ENCODE measurements at regions not wholly inside any gene's neighbourhood (a gene's known extent, or its start where the extent isn't known, plus 50 kb on each side); places are given as distances from the start of the nearest gene placed in this dataset.

GRCh38 chr5:108659531-108659930 is 88.2 kb upstream of the FER start:
- H3K27me3 ChIP-seq (ENCODE audit: insufficient read depth, low read length) = no peaks in the 10 kb centered on the region
- no peaks in the 10 kb centered on the region for H3K27me3 Mint-ChIP-seq (ENCODE audit: low read depth, unreplicated experiment)
- no peaks in the 10 kb centered on the region for H3K79me2 ChIP-seq (ENCODE audit: insufficient read depth, low read length)
- H3K36me3 ChIP-seq (ENCODE audit: insufficient read depth, low read length) = no peaks in the 10 kb centered on the region
- no peaks in the 10 kb centered on the region for H3K9me3 ChIP-seq (ENCODE audit: insufficient read depth, low read depth, low read length)
- no peak overlapping the region for H3K9ac ChIP-seq (ENCODE audit: low read length)
- H3K36me3 Mint-ChIP-seq (ENCODE audit: low read depth, unreplicated experiment) = no peaks in the 10 kb centered on the region
- H3K27ac Mint-ChIP-seq (ENCODE audit: unreplicated experiment) = no peak overlapping the region
- no peak overlapping the region for H3K4me2 ChIP-seq (ENCODE audit: low read length)
- peaks cover 1% of the 10 kb centered on the region for H3K9me3 Mint-ChIP-seq (ENCODE audit: unreplicated experiment)
- FAIRE-seq (no peak), DNase-seq (ENCODE audit: low read depth) (no peak)
- H4K20me1 ChIP-seq (ENCODE audit: insufficient read depth, low read length) = no peaks in the 10 kb centered on the region
- H3K4me3 Mint-ChIP-seq (ENCODE audit: unreplicated experiment) = no peak overlapping the region
- no peak overlapping the region for H2AFZ ChIP-seq (ENCODE audit: low read depth, low read length)
- peaks cover 9% of the 10 kb centered on the region for H3K4me1 ChIP-seq (ENCODE audit: insufficient read depth, low read length)
- TF ChIP-seq EZH2 (IDR thresholded peaks at IDR 0.05; ENCODE audit: insufficient read depth, low read length) (no peak), CTCF (IDR thresholded peaks at IDR 0.05; ENCODE audit: insufficient read depth, low read depth, low read length) (no peak)
- H3K4me1 Mint-ChIP-seq (ENCODE audit: low read depth, unreplicated experiment) = peaks cover 6% of the 10 kb centered on the region
- H3K27ac ChIP-seq (ENCODE audit: low read depth, low read length) = no peak overlapping the region
- no peak overlapping the region for H3K4me3 ChIP-seq (ENCODE audit: insufficient read depth, low read depth, low read length)

GRCh38 chr5:108655750-108656450 is 91.8 kb upstream of the FER start:
- H3K27ac Mint-ChIP-seq (ENCODE audit: unreplicated experiment) = no peak overlapping the region
- TF ChIP-seq EZH2 (IDR thresholded peaks at IDR 0.05; ENCODE audit: insufficient read depth, low read length) (no peak), CTCF (IDR thresholded peaks at IDR 0.05; ENCODE audit: insufficient read depth, low read depth, low read length) (no peak)
- H3K4me3 Mint-ChIP-seq (ENCODE audit: unreplicated experiment) = no peak overlapping the region
- Histone ChIP-seq H3K4me3 (ENCODE audit: insufficient read depth, low read depth, low read length) (no peak overlapping the region), H4K20me1 (ENCODE audit: insufficient read depth, low read length) (no peaks in the 10 kb centered on the region), H3K4me1 (ENCODE audit: insufficient read depth, low read length) (peaks cover 11% of the 10 kb centered on the region), H2AFZ (ENCODE audit: low read depth, low read length) (no peak overlapping the region), H3K9me3 (ENCODE audit: insufficient read depth, low read depth, low read length) (no peaks in the 10 kb centered on the region), H3K36me3 (ENCODE audit: insufficient read depth, low read length) (no peaks in the 10 kb centered on the region), H3K79me2 (ENCODE audit: insufficient read depth, low read length) (no peaks in the 10 kb centered on the region), H3K4me2 (ENCODE audit: low read length) (peak overlapping the region; percentile 7), H3K27ac (ENCODE audit: low read depth, low read length) (no peak overlapping the region), H3K9ac (ENCODE audit: low read length) (no peak overlapping the region), H3K27me3 (ENCODE audit: insufficient read depth, low read length) (no peaks in the 10 kb centered on the region)
- DNase-seq (ENCODE audit: low read depth) (peak; percentile 68), FAIRE-seq (no peak)
- H3K27me3 Mint-ChIP-seq (ENCODE audit: low read depth, unreplicated experiment) = no peaks in the 10 kb centered on the region
- peaks cover 1% of the 10 kb centered on the region for H3K9me3 Mint-ChIP-seq (ENCODE audit: unreplicated experiment)
- H3K4me1 Mint-ChIP-seq (ENCODE audit: low read depth, unreplicated experiment) = peaks cover 5% of the 10 kb centered on the region
- no peaks in the 10 kb centered on the region for H3K36me3 Mint-ChIP-seq (ENCODE audit: low read depth, unreplicated experiment)

GRCh38 chr5:108654051-108654450 is 93.6 kb upstream of the FER start:
- no peaks in the 10 kb centered on the region for H3K36me3 ChIP-seq (ENCODE audit: insufficient read depth, low read length)
- H3K9me3 ChIP-seq (ENCODE audit: insufficient read depth, low read depth, low read length) = no peaks in the 10 kb centered on the region
- peaks cover 11% of the 10 kb centered on the region for H3K4me1 ChIP-seq (ENCODE audit: insufficient read depth, low read length)
- DNase-seq (ENCODE audit: low read depth) = peak; percentile 61
- H2AFZ ChIP-seq (ENCODE audit: low read depth, low read length) = no peak overlapping the region
- peak overlapping the region; percentile 43 for H3K4me2 ChIP-seq (ENCODE audit: low read length)
- H3K4me3 Mint-ChIP-seq (ENCODE audit: unreplicated experiment) = no peak overlapping the region
- no peak for TF ChIP-seq EZH2 (IDR thresholded peaks at IDR 0.05; ENCODE audit: insufficient read depth, low read length)
- no peak for TF ChIP-seq CTCF (IDR thresholded peaks at IDR 0.05; ENCODE audit: insufficient read depth, low read depth, low read length)
- H3K27ac Mint-ChIP-seq (ENCODE audit: unreplicated experiment) = no peak overlapping the region
- peaks cover 1% of the 10 kb centered on the region for H3K9me3 Mint-ChIP-seq (ENCODE audit: unreplicated experiment)
- FAIRE-seq = peak; percentile 55
- H3K4me1 Mint-ChIP-seq (ENCODE audit: low read depth, unreplicated experiment) = peaks cover 2% of the 10 kb centered on the region
- no peaks in the 10 kb centered on the region for H3K79me2 ChIP-seq (ENCODE audit: insufficient read depth, low read length)
- no peaks in the 10 kb centered on the region for H3K27me3 ChIP-seq (ENCODE audit: insufficient read depth, low read length)
- H3K4me3 ChIP-seq (ENCODE audit: insufficient read depth, low read depth, low read length) = no peak overlapping the region
- no peaks in the 10 kb centered on the region for H3K27me3 Mint-ChIP-seq (ENCODE audit: low read depth, unreplicated experiment)
- H3K36me3 Mint-ChIP-seq (ENCODE audit: low read depth, unreplicated experiment) = no peaks in the 10 kb centered on the region
- no peak overlapping the region for H3K9ac ChIP-seq (ENCODE audit: low read length)
- no peaks in the 10 kb centered on the region for H4K20me1 ChIP-seq (ENCODE audit: insufficient read depth, low read length)
- H3K27ac ChIP-seq (ENCODE audit: low read depth, low read length) = no peak overlapping the region

All from astrocyte (in vitro differentiated cells and primary cell).